K562 (cell line): ENCODE measurements at regions not wholly inside any gene's neighbourhood (a gene's known extent, or its start where the extent isn't known, plus 50 kb on each side); places are given as distances from the start of the nearest gene placed in this dataset.

ENCODE experiments used
- CBX5 ChIP-seq: IDR thresholded peaks from 2 replicates; pipeline ENCODE4 v1.6.1; 2014; ENCODE audit warnings: low read depth, borderline replicate concordance
- HDAC6 ChIP-seq: IDR thresholded peaks from 2 replicates; pipeline ENCODE4 v1.6.1; 2012; ENCODE audit warnings: low read depth, mild to moderate bottlenecking, control low read depth, inconsistent platforms, low read length, moderate library complexity
- NFIC ChIP-seq: fragments of 450-650 bp; IDR thresholded peaks from 2 replicates; pipeline ENCODE4 v1.6.1; 2017; ENCODE audit warnings: mild to moderate bottlenecking, inconsistent platforms
- PHTF2 ChIP-seq: fragments of 250-450 bp; sonication (Bioruptor Pico); IDR thresholded peaks from 2 replicates; pipeline ENCODE4 v1.5.0; 2021; ENCODE audit warnings: mild to moderate bottlenecking
- POLR2G ChIP-seq: fragments of 200-400 bp; formaldehyde crosslinking; IDR thresholded peaks from 2 replicates; pipeline ENCODE4 v1.6.1; 2017; ENCODE audit warnings: low read depth, mild to moderate bottlenecking, antibody characterized with exemption, low read length, moderate library complexity
- PTBP1 ChIP-seq: fragments of 200-400 bp; formaldehyde crosslinking; IDR thresholded peaks from 2 replicates; pipeline ENCODE4 v1.6.1; 2017; ENCODE audit warnings: low read depth, low read length
- RBM17 ChIP-seq: fragments of 200-400 bp; formaldehyde crosslinking; IDR thresholded peaks from 2 replicates; pipeline ENCODE4 v1.6.1; 2017; ENCODE audit warnings: low read depth, mild to moderate bottlenecking, low read length, borderline replicate concordance
- SP1 ChIP-seq: sonication (generic); formaldehyde crosslinking; IDR thresholded peaks from 2 replicates; pipeline ENCODE4 v1.8.1; 2022; ENCODE audit warnings: mild to moderate bottlenecking, missing genetic modification reagents
- TAF15 ChIP-seq: fragments of 200-400 bp; formaldehyde crosslinking; IDR thresholded peaks from 2 replicates; pipeline ENCODE4 v1.6.1; 2017; ENCODE audit warnings: mild to moderate bottlenecking, low read depth, low read length, moderate library complexity
- TAF7 ChIP-seq: fragments of 450-650 bp; IDR thresholded peaks from 2 replicates; pipeline ENCODE4 v1.6.1; 2016; ENCODE audit warnings: missing genetic modification characterization, missing compliant biosample characterization
- TCF15 ChIP-seq: fragments of 250-450 bp; sonication (Bioruptor Pico); IDR thresholded peaks from 2 replicates; pipeline ENCODE4 v1.8.0; 2022; ENCODE audit warnings: moderate library complexity, mild to moderate bottlenecking, inconsistent platforms
- TEAD2 ChIP-seq: fragments of 450-650 bp; IDR thresholded peaks from 2 replicates; pipeline ENCODE4 v1.6.1; 2016; ENCODE audit warnings: missing genetic modification characterization, control low read depth, missing compliant biosample characterization
- TSC22D4 ChIP-seq: fragments of 450-650 bp; IDR thresholded peaks from 2 replicates; pipeline ENCODE4 v1.6.1; 2016; ENCODE audit warnings: missing genetic modification characterization, missing biosample characterization, control low read depth
- YY1 ChIP-seq, 3 experiments: IDR thresholded peaks; 2 replicates each; pipeline ENCODE4 v1.6.1; 2011; ENCODE audit warnings: low read length in 2 of 3, mild to moderate bottlenecking in 2 of 3, moderate library complexity in 2 of 3, borderline replicate concordance in 1 of 3, control low read depth in 1 of 3, low read depth in 1 of 3; ENCODE audit not compliant: insufficient read depth in 3 of 3, insufficient replicate concordance in 2 of 3, control insufficient read depth in 1 of 3, insufficient read length in 1 of 3; ENCODE audit errors: extremely low read depth in 1 of 3
- ZNF232 ChIP-seq: sonication (generic); formaldehyde crosslinking; IDR thresholded peaks from 2 replicates; pipeline ENCODE4 v1.8.0; 2022; ENCODE audit warnings: mild to moderate bottlenecking, missing genetic modification reagents
- ZNF280A ChIP-seq: fragments of 450-650 bp; IDR thresholded peaks from 2 replicates; pipeline ENCODE4 v1.6.1; 2018; ENCODE audit warnings: mild to moderate bottlenecking, low read depth; ENCODE audit not compliant: partially characterized antibody
- ZNF507 ChIP-seq: conservative IDR thresholded peaks from 2 replicates; pipeline ENCODE4 v1.6.1; 2017; ENCODE audit warnings: missing genetic modification characterization, missing compliant biosample characterization
- ZNF518B ChIP-seq: fragments of 250-450 bp; sonication (Bioruptor Pico); IDR thresholded peaks from 2 replicates; pipeline ENCODE4 v1.5.0; 2021; ENCODE audit warnings: mild to moderate bottlenecking, moderate library complexity
- TF ChIP-seq, protein P1 (sequence below): sonication (generic); formaldehyde crosslinking; IDR thresholded peaks from 2 replicates; pipeline ENCODE4 v1.8.0; 2022; ENCODE audit warnings: mild to moderate bottlenecking, missing genetic modification reagents
- TF ChIP-seq, protein P2 (sequence below): fragments of 450-650 bp; IDR thresholded peaks from 2 replicates; pipeline ENCODE4 v1.6.1; 2016; ENCODE audit warnings: low read depth, mild to moderate bottlenecking, moderate library complexity
- TF ChIP-seq, protein P3 (sequence below): sonication (generic); formaldehyde crosslinking; IDR thresholded peaks from 2 replicates; pipeline ENCODE4 v1.8.0; 2022; ENCODE audit warnings: missing genetic modification reagents, mild to moderate bottlenecking, borderline replicate concordance

DNA sequence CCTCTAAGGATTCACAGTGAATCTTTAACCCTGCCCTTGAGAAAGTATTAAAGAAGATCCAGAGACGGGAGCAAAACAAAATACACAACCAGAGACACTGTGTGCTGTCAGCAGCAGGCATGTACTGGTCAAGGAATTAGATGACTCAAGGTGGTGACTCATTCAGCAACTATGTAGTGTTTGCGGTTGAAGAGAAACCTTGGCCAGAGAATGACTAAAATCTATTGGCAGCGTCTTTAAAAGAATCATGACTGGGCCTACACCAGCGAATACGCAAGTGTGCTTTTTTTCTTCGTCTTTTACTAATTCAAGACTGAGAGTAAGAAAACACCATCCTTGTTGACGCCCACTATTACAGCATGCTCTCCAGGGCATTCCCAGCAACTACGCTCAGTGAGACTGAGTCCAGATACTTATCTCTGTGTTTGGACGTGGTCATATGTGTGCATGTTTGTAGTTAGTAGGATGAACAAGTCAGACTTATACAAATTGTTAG, 72.4 kb upstream of the BACH2 start (continued):
- TF ChIP-seq, protein P1, sequence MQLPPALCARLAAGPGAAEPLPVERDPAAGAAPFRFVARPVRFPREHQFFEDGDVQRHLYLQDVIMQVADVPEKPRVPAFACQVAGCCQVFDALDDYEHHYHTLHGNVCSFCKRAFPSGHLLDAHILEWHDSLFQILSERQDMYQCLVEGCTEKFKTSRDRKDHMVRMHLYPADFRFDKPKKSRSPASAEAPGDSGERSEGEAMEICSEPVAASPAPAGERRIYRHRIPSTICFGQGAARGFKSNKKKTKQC (CRISPR knock-in tag) = no peak
- TF ChIP-seq POLR2G (no peak), NFIC (peak; percentile 77), ZNF507 (tag) (no peak), SP1 (CRISPR knock-in tag) (peak; percentile 45; the same call in 1 of the 2 replicates), CBX5 (no peak), ZNF518B (CRISPR knock-in tag) (no peak), TSC22D4 (tag) (no peak), TAF15 (no peak), TAF7 (tag) (no peak), YY1 (IDR thresholded peaks at IDR 0.05; ENCODE audit: borderline replicate concordance in 1 of 3, control insufficient read depth in 1 of 3, extremely low read depth in 1 of 3, insufficient read depth in 3 of 3, insufficient read length in 1 of 3, insufficient replicate concordance in 2 of 3, low read depth in 1 of 3, low read length in 2 of 3) (no peak), TEAD2 (tag) (peak; percentile 98), PHTF2 (no peak), ZNF232 (no peak), HDAC6 (no peak), RBM17 (no peak), PTBP1 (no peak), TCF15 (CRISPR knock-in tag) (no peak), ZNF280A (no peak)
- TF ChIP-seq, protein P2, sequence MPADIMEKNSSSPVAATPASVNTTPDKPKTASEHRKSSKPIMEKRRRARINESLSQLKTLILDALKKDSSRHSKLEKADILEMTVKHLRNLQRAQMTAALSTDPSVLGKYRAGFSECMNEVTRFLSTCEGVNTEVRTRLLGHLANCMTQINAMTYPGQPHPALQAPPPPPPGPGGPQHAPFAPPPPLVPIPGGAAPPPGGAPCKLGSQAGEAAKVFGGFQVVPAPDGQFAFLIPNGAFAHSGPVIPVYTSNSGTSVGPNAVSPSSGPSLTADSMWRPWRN = 0 out of 2 replicates have a peak, but pooled peaks have one; percentile 40
- TF ChIP-seq, protein P3, sequence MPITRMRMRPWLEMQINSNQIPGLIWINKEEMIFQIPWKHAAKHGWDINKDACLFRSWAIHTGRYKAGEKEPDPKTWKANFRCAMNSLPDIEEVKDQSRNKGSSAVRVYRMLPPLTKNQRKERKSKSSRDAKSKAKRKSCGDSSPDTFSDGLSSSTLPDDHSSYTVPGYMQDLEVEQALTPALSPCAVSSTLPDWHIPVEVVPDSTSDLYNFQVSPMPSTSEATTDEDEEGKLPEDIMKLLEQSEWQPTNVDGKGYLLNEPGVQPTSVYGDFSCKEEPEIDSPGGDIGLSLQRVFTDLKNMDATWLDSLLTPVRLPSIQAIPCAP (CRISPR knock-in tag) = no peak
